Adrenal gland (tissue), 5 donors: ENCODE measurements at regions not wholly inside any gene's neighbourhood (a gene's known extent, or its start where the extent isn't known, plus 50 kb on each side); places are given as distances from the start of the nearest gene placed in this dataset.

Experiments
- CTCF ChIP-seq, 6 experiments: fragments of 450-650 bp in 4 of 6; fragments of 200-600 bp in 2 of 6; sonication (generic) in 1 of 6; IDR thresholded peaks; 1 replicate in 5 of 6; 2 replicates in 1 of 6; pipeline versions ENCODE4 v1.5.1 to v1.8.0; 2016 to 2021; ENCODE audit warnings: antibody characterized with exemption in 6 of 6, mild to moderate bottlenecking in 2 of 6, moderate library complexity in 1 of 6
- POLR2A ChIP-seq, 2 donors: fragments of 450-650 bp; IDR thresholded peaks; one replicate each; pipeline ENCODE4 v1.6.1; 2017; ENCODE audit warnings: antibody characterized with exemption in 2 of 2, mild to moderate bottlenecking in 2 of 2, moderate library complexity in 1 of 2
- donor health status: DM: no; HTN: no; CAD: no.

DNA sequence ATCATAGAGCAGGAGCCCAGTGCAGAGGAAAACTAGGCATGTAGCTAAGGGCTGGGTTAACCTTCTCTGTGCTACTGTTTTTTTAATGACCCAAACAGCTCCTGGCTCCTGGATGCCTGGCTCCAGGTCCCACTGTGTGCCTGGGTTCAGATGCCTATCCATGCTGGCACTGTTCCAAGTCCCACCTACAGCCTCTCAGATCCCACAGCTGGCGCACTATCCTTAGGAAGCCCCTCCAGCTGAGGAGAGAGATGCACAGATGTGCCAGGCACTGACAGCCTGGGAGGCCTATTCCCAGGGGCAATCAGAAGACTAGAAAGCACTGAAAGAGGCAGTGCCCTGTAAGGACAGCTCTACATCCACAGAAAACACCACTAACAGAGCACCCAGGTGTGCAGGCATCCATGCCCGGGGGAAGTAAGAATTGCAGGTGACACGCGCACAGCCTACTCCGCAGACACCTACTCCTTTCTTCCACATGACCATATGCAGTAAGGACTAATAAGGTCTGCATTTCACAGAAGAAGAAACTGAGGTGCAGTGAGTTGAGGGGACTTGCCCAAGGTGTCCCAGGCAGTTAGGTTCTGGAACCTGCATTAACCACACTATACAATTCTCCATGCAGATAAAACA, 51.2 kb downstream of the PITPNM2 start:
- no peak for TF ChIP-seq CTCF (IDR thresholded peaks at IDR 0.05)
- no peak for TF ChIP-seq POLR2A (IDR thresholded peaks at IDR 0.05)
